HEK293 (cell line): ENCODE measurements at regions not wholly inside any gene's neighbourhood (a gene's known extent, or its start where the extent isn't known, plus 50 kb on each side); places are given as distances from the start of the nearest gene placed in this dataset.

Experiments
- CTCF ChIA-PET: fragments of 350-600 bp; formaldehyde crosslinking; extraction: SDS; loops from one replicate; lab custom pipeline; 2021; ENCODE audit warnings: antibody characterized with exemption; lab: Yijun Ruan, JAX
- POLR2A ChIA-PET: fragments of 300-600 bp; formaldehyde crosslinking; extraction: SDS; loops from one replicate; lab custom pipeline; 2020; ENCODE audit warnings: antibody characterized with exemption, inconsistent platforms; lab: Yijun Ruan, JAX
- H3K27ac ChIP-seq: fragments of 200-500 bp; sonication (Bioruptor generic); 2 replicates; pipeline ENCODE4 v1.5.1; 2014; ENCODE audit warnings: low read depth, low read length, control low read depth, inconsistent platforms; ENCODE audit errors: extremely low read depth
- H3K36me3 ChIP-seq, 2 experiments: fragments of 200-500 bp in 1 of 2; sonication (Bioruptor generic) in 1 of 2; 1 replicate in 1 of 2; 2 replicates in 1 of 2; pipeline ENCODE4 v1.5.1; 2014 to 2017; ENCODE audit warnings: inconsistent platforms in 2 of 2, low read length in 2 of 2; ENCODE audit not compliant: control insufficient read depth in 2 of 2, insufficient read depth in 1 of 2
- H3K4me1 ChIP-seq: fragments of 200-500 bp; sonication (Bioruptor generic); 2 replicates; pipeline ENCODE4 v1.5.1; 2014; ENCODE audit warnings: mild to moderate bottlenecking, low read length, inconsistent platforms; ENCODE audit not compliant: control insufficient read depth, insufficient read depth
- H3K4me3 ChIP-seq: 2 replicates; pipeline ENCODE4 v1.5.1; 2011; ENCODE audit warnings: low read depth, mild to moderate bottlenecking, control low read depth, low read length, moderate library complexity
- H3K9me3 ChIP-seq: fragments of 200-500 bp; sonication (Bioruptor generic); 2 replicates; pipeline ENCODE4 v1.5.1; 2014; ENCODE audit warnings: low read depth, low read length, inconsistent platforms; ENCODE audit not compliant: control insufficient read depth, insufficient read depth
- BCL11B ChIP-seq: fragments of 450-650 bp; formaldehyde crosslinking; IDR thresholded peaks from 2 replicates; pipeline ENCODE4 v1.5.1; 2016; ENCODE audit warnings: low read depth, missing biosample characterization, missing genetic modification characterization
- EGR2 ChIP-seq: fragments of 450-650 bp; formaldehyde crosslinking; IDR thresholded peaks from 2 replicates; pipeline ENCODE4 v1.5.1; 2016; ENCODE audit warnings: low read depth, missing biosample characterization, missing genetic modification characterization
- GLIS1 ChIP-seq: fragments of 450-650 bp; formaldehyde crosslinking; IDR thresholded peaks from 2 replicates; pipeline ENCODE4 v1.5.1; 2016; ENCODE audit warnings: missing biosample characterization, missing genetic modification characterization
- HOXA7 ChIP-seq: sonication (generic); formaldehyde crosslinking; IDR thresholded peaks from 2 replicates; pipeline ENCODE4 v1.8.1; 2022; ENCODE audit warnings: missing genetic modification reagents, borderline replicate concordance
- IKZF3 ChIP-seq: fragments of 450-650 bp; IDR thresholded peaks from 2 replicates; pipeline ENCODE4 v1.5.0; 2018; ENCODE audit warnings: missing biosample characterization, mild to moderate bottlenecking, missing genetic modification characterization, moderate library complexity
- MEIS1 ChIP-seq: sonication (generic); formaldehyde crosslinking; IDR thresholded peaks from 2 replicates; pipeline ENCODE4 v1.8.1; 2022; ENCODE audit warnings: missing genetic modification reagents, mild to moderate bottlenecking, borderline replicate concordance
- MYNN ChIP-seq: fragments of 450-650 bp; formaldehyde crosslinking; IDR thresholded peaks from 2 replicates; pipeline ENCODE4 v1.5.1; 2016; ENCODE audit warnings: missing biosample characterization, missing genetic modification characterization, borderline replicate concordance
- ZFP69B ChIP-seq: fragments of 450-650 bp; formaldehyde crosslinking; IDR thresholded peaks from 2 replicates; pipeline ENCODE4 v1.5.1; 2016; ENCODE audit warnings: missing biosample characterization, missing genetic modification characterization
- ZNF214 ChIP-seq: fragments of 450-650 bp; formaldehyde crosslinking; IDR thresholded peaks from 2 replicates; pipeline ENCODE4 v1.5.1; 2017; ENCODE audit warnings: missing biosample characterization, mild to moderate bottlenecking, missing genetic modification characterization, borderline replicate concordance
- ZNF239 ChIP-seq: fragments of 450-650 bp; formaldehyde crosslinking; IDR thresholded peaks from 2 replicates; pipeline ENCODE4 v1.5.1; 2016; ENCODE audit warnings: missing biosample characterization, missing genetic modification characterization
- ZNF248 ChIP-seq: fragments of 450-650 bp; formaldehyde crosslinking; IDR thresholded peaks from 2 replicates; pipeline ENCODE4 v1.5.1; 2017; ENCODE audit warnings: missing biosample characterization, missing genetic modification characterization
- ZNF292 ChIP-seq: fragments of 450-650 bp; formaldehyde crosslinking; IDR thresholded peaks from 2 replicates; pipeline ENCODE4 v1.5.1; 2016; ENCODE audit warnings: low read depth, missing biosample characterization, missing genetic modification characterization, borderline replicate concordance
- ZNF302 ChIP-seq: fragments of 450-650 bp; formaldehyde crosslinking; IDR thresholded peaks from 2 replicates; pipeline ENCODE4 v1.5.1; 2016; ENCODE audit warnings: missing biosample characterization, missing genetic modification characterization, low read depth
- ZNF335 ChIP-seq: fragments of 450-650 bp; formaldehyde crosslinking; conservative IDR thresholded peaks from 2 replicates; pipeline ENCODE4 v1.5.1; 2016; ENCODE audit warnings: missing biosample characterization, missing genetic modification characterization
- ZNF341 ChIP-seq: fragments of 450-650 bp; formaldehyde crosslinking; IDR thresholded peaks from 2 replicates; pipeline ENCODE4; 2016; ENCODE audit warnings: low read depth, missing biosample characterization, missing genetic modification characterization
- ZNF48 ChIP-seq: fragments of 450-650 bp; formaldehyde crosslinking; IDR thresholded peaks from 2 replicates; pipeline ENCODE4 v1.5.1; 2016; ENCODE audit warnings: missing biosample characterization, missing genetic modification characterization
- ZNF549 ChIP-seq: fragments of 450-650 bp; IDR thresholded peaks from 2 replicates; pipeline ENCODE4 v1.5.1; 2018; ENCODE audit warnings: missing biosample characterization, missing genetic modification characterization, mild to moderate bottlenecking, inconsistent platforms, moderate library complexity
- ZNF654 ChIP-seq: fragments of 450-650 bp; formaldehyde crosslinking; IDR thresholded peaks from 2 replicates; pipeline ENCODE4 v1.5.1; 2016; ENCODE audit warnings: low read depth, missing biosample characterization, missing genetic modification characterization
- ZNF776 ChIP-seq: fragments of 450-650 bp; formaldehyde crosslinking; IDR thresholded peaks from 2 replicates; pipeline ENCODE4 v1.5.0; 2017; ENCODE audit warnings: missing biosample characterization, missing genetic modification characterization, borderline replicate concordance
- TF ChIP-seq, protein P1 (sequence below): fragments of 450-650 bp; formaldehyde crosslinking; IDR thresholded peaks from 2 replicates; pipeline ENCODE4 v1.5.1; 2016; ENCODE audit warnings: missing biosample characterization, missing genetic modification characterization
- TF ChIP-seq, protein P2 (sequence below): fragments of 450-650 bp; formaldehyde crosslinking; IDR thresholded peaks from 2 replicates; pipeline ENCODE4 v1.5.1; 2016; ENCODE audit warnings: missing biosample characterization, missing genetic modification characterization

DNA sequence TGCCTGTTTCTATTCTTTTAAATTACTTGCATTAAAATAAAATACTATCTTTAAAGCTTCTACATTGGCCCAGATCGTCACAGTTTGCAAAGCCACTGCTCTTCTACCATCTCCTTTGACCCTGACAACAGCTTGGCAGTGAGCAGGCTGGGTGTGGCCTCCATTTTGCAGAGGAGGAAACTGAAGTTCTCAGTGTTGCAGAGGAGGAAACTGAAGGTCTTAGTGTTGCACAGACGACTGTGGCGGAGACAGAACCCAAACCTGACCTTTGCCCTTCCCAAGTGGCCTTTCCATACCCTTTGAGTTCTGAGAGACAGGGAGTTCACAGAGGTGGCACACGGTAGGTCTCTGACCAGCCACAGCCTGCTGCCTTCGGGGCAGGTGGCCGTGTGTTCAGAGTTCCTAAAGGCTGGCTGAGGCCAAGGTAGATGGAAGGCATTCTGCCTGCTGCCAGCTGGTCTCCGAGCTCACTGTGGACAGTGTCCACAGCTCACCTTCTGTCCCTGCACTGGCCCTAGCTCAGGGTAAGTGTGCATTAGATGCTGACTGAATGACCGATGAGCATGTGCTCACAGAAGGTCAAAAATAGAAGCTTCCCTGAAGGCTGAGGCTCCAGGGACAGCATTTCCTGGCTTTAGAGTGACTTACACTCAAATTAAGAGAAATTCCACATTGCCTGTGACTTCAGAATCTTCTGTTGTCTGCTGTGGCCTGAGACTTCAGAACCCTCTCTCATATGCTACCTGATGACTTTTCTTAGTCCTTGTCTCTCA is 113.5 kb upstream of the SLC24A3 start:
- H3K27ac ChIP-seq = no peak overlapping the region
- POLR2A ChIA-PET = no interaction called here
- no peak for TF ChIP-seq ZNF214 (tag by site-specific recombination)
- TF ChIP-seq ZNF302 = no peak
- TF ChIP-seq ZNF239 (tag by site-specific recombination) = no peak
- TF ChIP-seq BCL11B (tag by site-specific recombination) = no peak
- TF ChIP-seq ZNF248 = no peak
- TF ChIP-seq MYNN (tag by site-specific recombination) = no peak
- TF ChIP-seq ZNF776 = no peak
- TF ChIP-seq, protein P1, sequence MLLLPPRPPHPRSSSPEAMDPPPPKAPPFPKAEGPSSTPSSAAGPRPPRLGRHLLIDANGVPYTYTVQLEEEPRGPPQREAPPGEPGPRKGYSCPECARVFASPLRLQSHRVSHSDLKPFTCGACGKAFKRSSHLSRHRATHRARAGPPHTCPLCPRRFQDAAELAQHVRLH (tag by site-specific recombination) = no peak
- TF ChIP-seq ZNF48 (tag by site-specific recombination) = no peak
- no peak for TF ChIP-seq GLIS1 (tag by site-specific recombination)
- no peak for TF ChIP-seq ZNF341 (tag by site-specific recombination)
- TF ChIP-seq ZNF292 (tag by site-specific recombination) = no peak
- TF ChIP-seq ZFP69B (tag by site-specific recombination) = no peak
- TF ChIP-seq HOXA7 (CRISPR knock-in tag) = no peak
- no peak for TF ChIP-seq ZNF654 (tag by site-specific recombination)
- TF ChIP-seq EGR2 = no peak
- TF ChIP-seq IKZF3 (tag by site-specific recombination) = no peak
- TF ChIP-seq, protein P2, sequence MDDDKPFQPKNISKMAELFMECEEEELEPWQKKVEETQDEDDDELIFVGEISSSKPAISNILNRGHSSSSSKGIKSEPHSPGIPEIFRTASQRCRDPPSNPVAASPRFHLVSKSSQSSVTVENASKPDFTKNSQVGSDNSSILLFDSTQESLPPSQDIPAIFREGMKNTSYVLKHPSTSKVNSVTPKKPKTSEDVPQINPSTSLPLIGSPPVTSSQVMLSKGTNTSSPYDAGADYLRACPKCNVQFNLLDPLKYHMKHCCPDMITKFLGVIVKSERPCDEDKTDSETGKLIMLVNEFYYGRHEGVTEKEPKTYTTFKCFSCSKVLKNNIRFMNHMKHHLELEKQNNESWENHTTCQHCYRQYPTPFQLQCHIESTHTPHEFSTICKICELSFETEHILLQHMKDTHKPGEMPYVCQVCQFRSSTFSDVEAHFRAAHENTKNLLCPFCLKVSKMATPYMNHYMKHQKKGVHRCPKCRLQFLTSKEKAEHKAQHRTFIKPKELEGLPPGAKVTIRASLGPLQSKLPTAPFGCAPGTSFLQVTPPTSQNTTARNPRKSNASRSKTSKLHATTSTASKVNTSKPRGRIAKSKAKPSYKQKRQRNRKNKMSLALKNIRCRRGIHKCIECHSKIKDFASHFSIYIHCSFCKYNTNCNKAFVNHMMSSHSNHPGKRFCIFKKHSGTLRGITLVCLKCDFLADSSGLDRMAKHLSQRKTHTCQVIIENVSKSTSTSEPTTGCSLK (tag by site-specific recombination) = no peak
- TF ChIP-seq ZNF549 = no peak
- H3K9me3 ChIP-seq = no peaks in the 10 kb centered on the region
- H3K4me3 ChIP-seq = no peak overlapping the region
- H3K36me3 ChIP-seq = no peaks in the 10 kb centered on the region
- H3K4me1 ChIP-seq = peaks cover 4% of the 10 kb centered on the region; the same call in 1 of the 2 replicates
- CTCF ChIA-PET = interaction anchor here (0.7 kb wide), 1 partner anchor 108 kb away, joined by 3 read pairs; no protein-coding TSS in a partner anchor

- CTCF ChIA-PET = interaction anchor here (0.6 to 0.7 kb wide), 3 partner anchors 47 to 107 kb away, joined by 3 to 5 read pairs (median 4); no protein-coding TSS in a partner anchor
- Histone ChIP-seq H3K4me3 (no peak overlapping the region), H3K4me1 (peaks cover 4% of the 10 kb centered on the region; the same call in 1 of the 2 replicates), H3K36me3 (no peaks in the 10 kb centered on the region), H3K9me3 (no peaks in the 10 kb centered on the region), H3K27ac (no peak overlapping the region)
- TF ChIP-seq ZNF335 (tag by site-specific recombination) = peak; percentile 65
- TF ChIP-seq MEIS1 (CRISPR knock-in tag) = no peak
- POLR2A ChIA-PET = no interaction called here
Observed at GRCh38 chr20:19099596-19100545, 112.6 kb upstream of the SLC24A3 start.
